HG02973 (cell line): ENCODE measurements at regions not wholly inside any gene's neighbourhood (a gene's known extent, or its start where the extent isn't known, plus 50 kb on each side); places are given as distances from the start of the nearest gene placed in this dataset.

Experiments used
- ATAC-seq: cut with Tn5 transposase; IDR thresholded peaks from one replicate; pipeline ENCODE4 v1.9.1; 2021; ENCODE audit warnings: moderate library complexity; ENCODE audit not compliant: unreplicated experiment

DNA sequence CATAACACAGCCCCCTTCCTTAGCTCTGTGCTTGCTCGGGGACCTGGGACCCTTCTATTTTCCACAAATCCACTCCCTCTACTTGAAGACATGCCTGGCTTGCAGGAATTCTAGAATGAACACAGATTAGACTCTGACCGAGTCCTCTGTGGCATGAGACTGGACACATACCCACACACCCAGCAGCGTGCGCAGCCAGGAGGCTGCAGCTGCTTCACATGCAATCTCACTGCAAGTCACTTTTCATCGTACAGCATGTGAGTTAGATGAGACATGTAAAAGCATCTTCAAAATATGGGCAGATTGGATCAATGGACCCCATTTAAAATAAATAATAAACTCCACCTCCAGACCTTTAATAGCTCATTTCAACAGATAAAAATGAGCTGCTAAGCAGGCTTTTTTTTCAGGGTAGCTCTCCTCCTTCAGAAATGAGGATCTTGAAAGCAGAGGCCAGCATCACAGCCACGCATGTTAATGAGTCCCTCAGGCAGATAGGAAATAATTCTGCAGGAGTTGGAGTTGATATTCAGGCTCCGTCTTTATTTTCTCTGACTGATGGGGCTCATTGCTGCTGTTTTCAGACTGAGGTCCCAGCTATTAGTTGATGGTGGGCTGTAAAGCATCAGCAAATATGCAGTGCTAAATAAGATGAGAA lies 215.1 kb upstream of the GGTLC1 start:
- no peak for ATAC-seq

GRCh38 chr20:24199501-24199900 lies 210.9 kb upstream of the GGTLC1 start:
- ATAC-seq, result no peak

DNA sequence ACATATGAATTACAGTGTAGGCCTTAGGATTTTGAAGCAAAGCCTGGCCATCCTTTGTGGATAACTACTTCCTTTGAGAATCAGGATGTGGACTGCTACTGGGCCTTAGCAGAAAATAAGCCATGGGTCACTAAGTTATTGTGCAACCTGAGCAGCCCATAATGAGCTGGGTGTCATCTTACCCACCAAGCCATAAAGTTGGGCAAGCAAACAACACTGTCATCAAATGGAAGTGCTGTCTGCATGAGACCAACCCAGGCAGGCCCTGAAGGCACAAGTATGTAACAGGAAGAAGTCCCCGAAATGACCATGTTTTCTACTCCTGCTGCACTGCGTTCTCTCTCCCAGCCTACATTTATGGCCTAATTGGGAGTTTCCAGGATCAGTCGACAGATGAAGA lies 205.6 kb upstream of the GGTLC1 start:
- no peak for ATAC-seq

- no peak for ATAC-seq
Measured at GRCh38 chr20:24190905-24191304, 202.3 kb upstream of the GGTLC1 start.

DNA sequence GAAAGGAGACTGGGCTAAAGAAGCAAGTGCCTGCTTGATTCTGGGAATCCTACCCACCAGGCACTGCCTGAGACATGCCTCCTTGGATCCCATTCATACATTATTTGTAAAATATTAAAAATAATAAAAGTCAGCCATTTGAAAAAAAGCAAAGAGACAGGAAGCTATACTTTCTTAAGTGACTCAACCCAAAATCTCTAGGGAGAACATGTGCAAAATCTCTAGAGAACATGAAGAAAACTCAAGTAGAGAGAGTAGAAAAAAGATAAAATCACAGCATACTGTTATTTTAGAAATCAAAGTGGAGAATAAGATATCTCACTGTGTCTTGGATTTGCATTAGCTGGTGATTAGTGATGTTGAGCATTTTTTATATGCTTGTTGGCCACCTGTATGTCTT lies 197.2 kb upstream of the GGTLC1 start:
- no peak for ATAC-seq

DNA sequence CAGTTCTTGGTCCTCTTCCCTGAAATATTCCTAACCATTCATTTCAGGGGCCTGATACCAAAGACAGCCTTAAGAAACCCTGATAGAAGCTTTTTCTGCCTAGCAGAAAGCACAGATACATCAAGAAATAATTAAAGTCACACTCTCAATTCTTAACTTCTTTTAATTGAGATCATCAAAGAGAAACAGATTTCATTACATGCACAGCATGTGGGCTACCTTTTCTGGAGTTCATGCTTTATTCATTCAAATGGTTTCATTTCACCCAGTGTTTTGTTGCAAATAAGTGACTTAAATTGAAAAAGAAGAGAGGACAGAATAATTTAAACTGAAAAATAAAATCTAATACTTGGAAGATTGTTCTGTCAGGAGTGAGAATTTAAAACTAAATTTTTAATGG lies 192.6 kb upstream of the GGTLC1 start:
- ATAC-seq, result no peak

- ATAC-seq, result no peak
Measured at GRCh38 chr20:24169256-24169655, 180.7 kb upstream of the GGTLC1 start.

- no peak for ATAC-seq
Measured at GRCh38 chr20:24166412-24166811, 177.8 kb upstream of the GGTLC1 start.

GRCh38 chr20:24166123-24166381 lies 177.5 kb upstream of the GGTLC1 start:
- ATAC-seq, result no peak

DNA sequence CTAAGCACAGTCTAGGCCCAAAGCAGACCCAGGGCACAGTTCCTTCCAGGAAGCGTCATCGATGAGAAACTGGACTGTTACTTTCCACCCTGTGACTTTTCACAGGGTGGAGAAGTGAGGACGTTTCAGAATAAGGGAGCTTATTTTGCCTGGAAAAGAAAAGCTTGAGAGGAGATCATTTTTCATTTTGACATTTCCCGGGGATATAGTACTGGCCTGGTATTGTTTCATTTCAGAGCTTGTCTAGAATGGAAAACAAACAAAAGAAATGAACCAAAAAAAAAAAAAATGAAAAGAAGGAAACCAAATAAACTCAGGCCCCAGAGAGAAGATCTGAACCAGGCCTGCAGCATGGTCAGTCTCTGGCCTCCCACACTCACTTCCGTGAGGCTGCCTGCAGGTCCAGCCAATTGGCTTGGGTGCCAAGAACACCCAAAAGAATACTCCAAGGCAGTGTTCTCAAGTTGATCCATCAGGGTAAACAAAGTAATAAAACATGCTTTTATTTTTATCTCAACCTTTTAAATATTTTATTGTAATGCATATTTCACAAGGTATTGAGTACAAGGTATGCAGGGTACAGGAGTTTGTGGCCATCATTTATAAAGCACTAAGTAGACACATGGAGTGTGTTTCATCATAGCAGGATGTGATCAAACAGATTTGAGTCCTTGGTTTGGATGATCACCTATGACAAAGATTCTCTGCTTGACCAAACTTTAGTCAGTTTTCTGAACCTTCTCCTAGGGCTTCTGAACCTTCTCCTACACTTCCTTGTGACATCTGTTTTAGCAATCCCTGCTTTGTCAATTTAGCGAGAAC lies 176.9 kb upstream of the GGTLC1 start:
- no peak for ATAC-seq

DNA sequence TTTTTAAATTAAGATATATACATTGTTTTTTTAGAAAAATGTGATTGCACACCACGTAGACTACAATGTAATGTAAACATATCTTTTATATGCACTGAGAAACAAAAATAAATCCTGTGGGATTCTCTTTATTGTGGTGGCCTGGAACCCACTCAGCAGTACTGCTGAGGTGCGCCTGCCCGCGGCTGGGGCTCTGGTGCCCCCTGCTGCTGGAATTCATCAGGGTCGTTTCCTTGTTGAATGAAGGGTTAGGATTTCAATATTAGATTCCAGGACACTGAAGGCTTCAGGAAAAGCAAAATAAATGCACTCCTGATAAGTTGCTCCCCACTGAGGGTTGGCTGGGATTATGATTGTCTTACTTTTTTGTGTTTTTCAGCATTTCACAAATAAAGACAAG lies 175.8 kb upstream of the GGTLC1 start:
- ATAC-seq, result no peak

DNA sequence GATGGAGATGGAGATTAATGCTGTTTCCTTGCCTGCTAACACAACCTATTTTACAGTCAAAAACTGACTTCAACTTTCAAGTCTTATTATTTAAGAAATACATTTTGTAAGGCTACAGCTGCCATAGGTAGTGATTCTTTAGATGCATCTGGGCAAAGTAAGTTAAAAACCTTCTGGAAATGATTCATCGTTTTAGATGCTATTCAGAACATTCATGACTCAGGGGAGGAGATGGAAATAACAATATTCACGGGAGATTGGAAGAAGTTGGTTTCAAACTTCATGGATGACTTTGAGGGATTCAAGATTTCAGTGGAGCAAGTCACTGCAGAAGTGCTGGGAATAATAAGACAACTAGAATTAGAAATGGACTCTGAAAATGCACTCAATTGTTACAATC lies 174.9 kb upstream of the GGTLC1 start:
- ATAC-seq, result no peak

- ATAC-seq, result no peak
Measured at GRCh38 chr20:24160563-24161281, 172.1 kb upstream of the GGTLC1 start.

DNA sequence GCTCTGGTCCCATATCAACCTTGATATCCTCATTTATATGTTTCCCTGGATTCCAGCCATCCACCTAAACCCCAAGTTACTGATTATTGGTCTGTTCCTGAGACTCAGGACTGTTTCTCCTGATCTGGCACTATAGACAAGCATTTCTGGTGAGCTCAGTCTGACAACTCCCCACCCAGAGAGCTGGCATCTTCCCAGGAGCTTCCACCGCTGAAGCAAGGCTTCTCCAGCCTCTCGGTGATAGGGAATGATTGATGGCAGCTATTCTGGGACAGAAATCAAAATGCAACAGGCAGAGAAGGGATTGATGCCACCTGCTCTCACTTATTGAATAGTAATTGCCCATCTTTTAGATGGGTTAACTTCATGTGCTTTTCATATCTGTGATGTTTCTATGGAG lies 169.7 kb upstream of the GGTLC1 start:
- no peak for ATAC-seq

GRCh38 chr20:24157213-24157612 lies 168.6 kb upstream of the GGTLC1 start:
- ATAC-seq, result no peak

DNA sequence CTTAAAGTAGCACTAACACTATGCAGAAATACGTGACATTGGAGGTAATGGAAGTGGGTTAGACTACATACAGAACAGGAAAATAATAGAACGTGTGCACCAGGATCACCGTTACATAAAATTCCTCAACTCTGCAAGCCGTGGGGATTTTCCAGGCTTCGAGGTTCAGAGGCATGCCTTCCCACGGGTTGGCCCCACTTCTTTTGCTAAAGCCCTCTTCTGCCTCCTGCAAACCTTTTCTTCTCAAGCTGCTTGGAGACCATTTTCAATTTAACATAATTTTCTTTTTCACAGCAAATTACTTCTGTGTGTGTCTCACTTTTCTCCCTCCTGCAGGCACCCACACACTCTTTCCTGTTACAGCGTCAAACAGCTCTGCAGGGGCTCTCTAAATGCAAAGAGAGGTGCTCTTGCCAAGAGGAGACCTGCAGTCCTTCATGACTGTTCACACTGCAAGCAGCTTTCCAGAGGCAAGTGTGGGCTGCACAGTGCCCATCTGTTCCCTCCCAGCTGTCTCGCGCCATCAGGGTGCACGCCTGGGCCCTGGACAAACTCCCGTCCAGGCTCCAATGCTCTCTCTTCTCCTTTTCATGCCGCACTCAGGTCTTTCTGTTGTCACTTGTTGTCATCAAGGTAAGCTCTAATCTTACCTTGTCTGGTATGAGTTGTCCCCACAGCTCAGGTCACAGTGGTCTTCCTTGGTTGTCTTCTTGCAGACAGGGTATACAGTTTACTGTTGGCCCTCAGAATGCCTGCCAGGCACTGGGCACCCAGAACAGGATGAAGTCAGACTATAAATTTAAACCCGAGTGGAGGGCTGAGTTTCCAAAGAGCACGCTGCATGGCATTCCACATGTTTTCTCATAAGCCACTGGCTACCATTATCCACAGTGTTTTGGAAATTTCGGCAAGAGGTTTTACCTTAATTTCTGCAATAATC lies 164.8 kb upstream of the GGTLC1 start:
- ATAC-seq, result no peak

- no peak for ATAC-seq
Measured at GRCh38 chr20:24151621-24152294, 163.2 kb upstream of the GGTLC1 start.

- no peak for ATAC-seq
Measured at GRCh38 chr20:24150406-24150805, 161.8 kb upstream of the GGTLC1 start.

- no peak for ATAC-seq
Measured at GRCh38 chr20:24149881-24150307, 161.3 kb upstream of the GGTLC1 start.

GRCh38 chr20:24149175-24149574 lies 160.6 kb upstream of the GGTLC1 start:
- ATAC-seq, result no peak

DNA sequence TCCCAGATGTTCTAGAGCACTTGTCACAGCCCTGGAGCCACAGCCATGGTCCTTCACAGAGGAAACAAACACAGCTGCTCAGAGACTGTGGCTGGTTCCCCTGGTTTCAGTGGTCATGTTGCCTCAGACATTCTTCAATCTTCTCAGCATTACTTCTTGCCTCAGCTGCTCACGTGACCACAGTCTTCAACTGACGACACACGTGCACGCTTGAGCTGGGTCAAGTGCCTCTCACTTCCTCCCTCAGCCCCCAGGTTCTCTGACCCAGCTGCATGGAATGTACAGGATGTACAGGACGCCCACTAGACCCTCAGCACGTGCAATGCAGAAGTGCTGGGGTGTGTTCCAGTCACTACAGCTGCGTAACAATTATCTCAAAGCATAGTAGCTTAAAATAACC lies 159.8 kb upstream of the GGTLC1 start:
- ATAC-seq, result peak; percentile 79
